ENCODE measurements at regions not wholly inside any gene's neighbourhood (a gene's known extent, or its start where the extent isn't known, plus 50 kb on each side); places are given as distances from the start of the nearest gene placed in this dataset.

GRCh38 chr10:117936141-117936540, 110.6 kb downstream of the RAB11FIP2 start:
- Mint-ChIP-seq H3K27ac (no peak overlapping the region), H3K27me3 (peaks cover 0 to 13% (median 6%) of the 10 kb centered on the region in 3 donors)
- no peak for ATAC-seq (ENCODE audit: low read depth in 2 of 2)

GRCh38 chr10:117936566-117936965, 110.2 kb downstream of the RAB11FIP2 start:
- Mint-ChIP-seq H3K27ac (no peak overlapping the region), H3K9me3 (peaks cover 0 to 2% (median 0%) of the 10 kb centered on the region in 7 donors), H3K4me3 (no peak overlapping the region)

More at GRCh38 chr10:117936141-117936540, 110.6 kb downstream of the RAB11FIP2 start:
- Mint-ChIP-seq H3K4me3 (no peak overlapping the region), H3K36me3 (no peaks in the 10 kb centered on the region), H3K9me3 (peaks cover 0 to 2% (median 0%) of the 10 kb centered on the region in 7 donors), H3K4me1 (no peaks in the 10 kb centered on the region)
- no peak for DNase-seq

GRCh38 chr10:117936976-117937375, 109.8 kb downstream of the RAB11FIP2 start:
- H3K9me3 Mint-ChIP-seq = peaks cover 0 to 2% (median 0%) of the 10 kb centered on the region in 7 donors
- ATAC-seq (ENCODE audit: low read depth in 2 of 2) (no peak), DNase-seq (no peak)
- H3K4me3 Mint-ChIP-seq = no peak overlapping the region
- H3K36me3 Mint-ChIP-seq = no peaks in the 10 kb centered on the region
- H3K27ac Mint-ChIP-seq = no peak overlapping the region
- peaks cover 0 to 13% (median 6%) of the 10 kb centered on the region in 3 donors for H3K27me3 Mint-ChIP-seq
- H3K4me1 Mint-ChIP-seq = no peaks in the 10 kb centered on the region

More at GRCh38 chr10:117936566-117936965, 110.2 kb downstream of the RAB11FIP2 start:
- no peak for ATAC-seq (ENCODE audit: low read depth in 2 of 2)
- Mint-ChIP-seq H3K27me3 (peaks cover 0 to 13% (median 6%) of the 10 kb centered on the region in 3 donors), H3K4me1 (no peaks in the 10 kb centered on the region), H3K36me3 (no peaks in the 10 kb centered on the region)
- no peak for DNase-seq

GRCh38 chr10:117938104-117938503, 108.6 kb downstream of the RAB11FIP2 start:
- no peak for ATAC-seq (ENCODE audit: low read depth in 2 of 2)
- H3K27me3 Mint-ChIP-seq = peaks cover 0 to 13% (median 6%) of the 10 kb centered on the region in 3 donors

GRCh38 chr10:117942226-117942625, 104.5 kb downstream of the RAB11FIP2 start:
- DNase-seq (no peak), ATAC-seq (ENCODE audit: low read depth in 2 of 2) (no peak)
- no peaks in the 10 kb centered on the region for H3K36me3 Mint-ChIP-seq
- no peak overlapping the region for H3K27ac Mint-ChIP-seq
- H3K27me3 Mint-ChIP-seq = peaks cover 0 to 4% (median 3%) of the 10 kb centered on the region in 3 donors
- H3K9me3 Mint-ChIP-seq = peaks cover 0 to 2% (median 0%) of the 10 kb centered on the region in 7 donors
- no peak overlapping the region for H3K4me3 Mint-ChIP-seq
- no peaks in the 10 kb centered on the region for H3K4me1 Mint-ChIP-seq

More at GRCh38 chr10:117938104-117938503, 108.6 kb downstream of the RAB11FIP2 start:
- H3K9me3 Mint-ChIP-seq = peaks cover 0 to 2% (median 0%) of the 10 kb centered on the region in 7 donors
- no peak overlapping the region for H3K4me3 Mint-ChIP-seq
- no peak for DNase-seq
- no peaks in the 10 kb centered on the region for H3K4me1 Mint-ChIP-seq
- no peaks in the 10 kb centered on the region for H3K36me3 Mint-ChIP-seq
- no peak overlapping the region for H3K27ac Mint-ChIP-seq

- H3K9me3 Mint-ChIP-seq = peaks cover 0 to 2% (median 0%) of the 10 kb centered on the region in 7 donors
- no peaks in the 10 kb centered on the region for H3K36me3 Mint-ChIP-seq
- H3K27ac Mint-ChIP-seq = no peak overlapping the region
- no peak for ATAC-seq (ENCODE audit: low read depth in 2 of 2)
- DNase-seq = no peak
- no peaks in the 10 kb centered on the region for H3K4me1 Mint-ChIP-seq
- no peak overlapping the region for H3K4me3 Mint-ChIP-seq
- H3K27me3 Mint-ChIP-seq = peaks cover 0 to 4% (median 0%) of the 10 kb centered on the region in 3 donors
Measured at GRCh38 chr10:117944676-117945447, 101.9 kb downstream of the RAB11FIP2 start.

GRCh38 chr10:117945651-117946050, 101.1 kb downstream of the RAB11FIP2 start:
- H3K4me3 Mint-ChIP-seq = no peak overlapping the region
- DNase-seq (no peak), ATAC-seq (ENCODE audit: low read depth in 2 of 2) (no peak)
- no peaks in the 10 kb centered on the region for H3K4me1 Mint-ChIP-seq
- H3K27me3 Mint-ChIP-seq = peaks cover 0 to 4% (median 0%) of the 10 kb centered on the region in 3 donors
- no peak overlapping the region for H3K27ac Mint-ChIP-seq
- peaks cover 0 to 1% (median 0%) of the 10 kb centered on the region in 7 donors for H3K9me3 Mint-ChIP-seq
- no peaks in the 10 kb centered on the region for H3K36me3 Mint-ChIP-seq

GRCh38 chr10:117946525-117947070, 100.1 kb downstream of the RAB11FIP2 start:
- H3K9me3 Mint-ChIP-seq = peaks cover 0 to 1% (median 0%) of the 10 kb centered on the region in 7 donors
- DNase-seq (no peak), ATAC-seq (ENCODE audit: low read depth in 2 of 2) (no peak)
- peaks cover 0 to 5% (median 0%) of the 10 kb centered on the region in 3 donors for H3K27me3 Mint-ChIP-seq
- no peaks in the 10 kb centered on the region for H3K4me1 Mint-ChIP-seq
- H3K36me3 Mint-ChIP-seq = no peaks in the 10 kb centered on the region
- H3K4me3 Mint-ChIP-seq = no peak overlapping the region
- H3K27ac Mint-ChIP-seq = no peak overlapping the region

- H3K9me3 Mint-ChIP-seq = peaks cover 0 to 2% (median 0%) of the 10 kb centered on the region in 7 donors
- no peak overlapping the region for H3K4me3 Mint-ChIP-seq
- no peaks in the 10 kb centered on the region for H3K4me1 Mint-ChIP-seq
- no peak for DNase-seq
- no peaks in the 10 kb centered on the region for H3K36me3 Mint-ChIP-seq
- no peak for ATAC-seq (ENCODE audit: low read depth in 2 of 2)
- peaks cover 0 to 5% (median 0%) of the 10 kb centered on the region in 3 donors for H3K27me3 Mint-ChIP-seq
- H3K27ac Mint-ChIP-seq = no peak overlapping the region
Measured at GRCh38 chr10:117948493-117948892, 98.2 kb downstream of the RAB11FIP2 start.

- H3K4me3 Mint-ChIP-seq = no peak overlapping the region
- no peak for ATAC-seq (ENCODE audit: low read depth in 2 of 2)
- no peak for DNase-seq
- H3K36me3 Mint-ChIP-seq = no peaks in the 10 kb centered on the region
- H3K4me1 Mint-ChIP-seq = no peaks in the 10 kb centered on the region
- H3K9me3 Mint-ChIP-seq = peaks cover 0 to 2% (median 0%) of the 10 kb centered on the region in 7 donors
- peaks cover 3 to 8% (median 4%) of the 10 kb centered on the region in 3 donors for H3K27me3 Mint-ChIP-seq
- no peak overlapping the region for H3K27ac Mint-ChIP-seq
Measured at GRCh38 chr10:117950408-117950807, 96.3 kb downstream of the RAB11FIP2 start.
